MCF 10A (cell line): ENCODE measurements at regions not wholly inside any gene's neighbourhood (a gene's known extent, or its start where the extent isn't known, plus 50 kb on each side); places are given as distances from the start of the nearest gene placed in this dataset.

ENCODE experiments used
- BruUV-seq: library from RNA; stranded (reverse); fragments of 400-500 nt; replicated peaks from 2 replicates; lab custom pipeline; 2021; lab: Mats Ljungman, UMichigan
- CTCF ChIA-PET: fragments of 300-600 bp; sonication (Branson Sonifier 250); formaldehyde crosslinking; extraction: SDS; loops from one replicate; lab custom pipeline; 2021; ENCODE audit warnings: antibody characterized with exemption, inconsistent platforms; lab: Yijun Ruan, JAX
- POLR2A ChIA-PET: fragments of 300-600, 350-650 bp; sonication (Branson Sonifier 250); formaldehyde crosslinking; extraction: SDS; loops from one replicate; lab custom pipeline; 2020; ENCODE audit warnings: antibody characterized with exemption, inconsistent platforms; lab: Yijun Ruan, JAX
- DNase-seq: peaks from one replicate; pipeline ENCODE4 v3.0.0-alpha.2; 2018; ENCODE audit not compliant: unreplicated experiment
- H3K27ac Mint-ChIP-seq: one replicate; pipeline ENCODE4 v1.8.0; 2022; ENCODE audit warnings: mild to moderate bottlenecking, low read depth, mixed read lengths; ENCODE audit not compliant: unreplicated experiment
- H3K27me3 Mint-ChIP-seq: one replicate; pipeline ENCODE4 v1.8.0; 2022; ENCODE audit warnings: mixed read lengths; ENCODE audit not compliant: insufficient read depth, unreplicated experiment
- H3K36me3 Mint-ChIP-seq: one replicate; pipeline ENCODE4 v1.8.0; 2022; ENCODE audit warnings: mild to moderate bottlenecking, moderate library complexity, mixed read lengths; ENCODE audit not compliant: insufficient read depth, unreplicated experiment
- H3K4me1 Mint-ChIP-seq: one replicate; pipeline ENCODE4 v1.8.0; 2022; ENCODE audit warnings: mixed read lengths; ENCODE audit not compliant: insufficient read depth, unreplicated experiment
- H3K4me3 Mint-ChIP-seq: one replicate; pipeline ENCODE4 v1.8.0; 2022; ENCODE audit warnings: mild to moderate bottlenecking, moderate library complexity, mixed read lengths; ENCODE audit not compliant: unreplicated experiment
- H3K9me3 Mint-ChIP-seq: one replicate; pipeline ENCODE4 v1.8.0; 2022; ENCODE audit warnings: mixed read lengths; ENCODE audit not compliant: unreplicated experiment
- intact Hi-C: fragments of 100-400 bp; cut with micrococcal nuclease; formaldehyde crosslinking; loops from 2 replicates; pipeline ENCODE4 v1.14.1; 2022
- TF ChIP-seq, protein P1 (sequence below): fragments of 200-600 bp; IDR thresholded peaks from one replicate; pipeline ENCODE4 v1.8.0; 2022; ENCODE audit warnings: antibody characterized with exemption, mild to moderate bottlenecking; ENCODE audit not compliant: unreplicated experiment

- no TSS peak for BruUV-seq
- DNase-seq, result no peak
- H3K9me3 Mint-ChIP-seq, result no peaks in the 10 kb centered on the region
- ChIA-PET POLR2A (no interaction called here), CTCF (no interaction called here)
- TF ChIP-seq, protein P1, sequence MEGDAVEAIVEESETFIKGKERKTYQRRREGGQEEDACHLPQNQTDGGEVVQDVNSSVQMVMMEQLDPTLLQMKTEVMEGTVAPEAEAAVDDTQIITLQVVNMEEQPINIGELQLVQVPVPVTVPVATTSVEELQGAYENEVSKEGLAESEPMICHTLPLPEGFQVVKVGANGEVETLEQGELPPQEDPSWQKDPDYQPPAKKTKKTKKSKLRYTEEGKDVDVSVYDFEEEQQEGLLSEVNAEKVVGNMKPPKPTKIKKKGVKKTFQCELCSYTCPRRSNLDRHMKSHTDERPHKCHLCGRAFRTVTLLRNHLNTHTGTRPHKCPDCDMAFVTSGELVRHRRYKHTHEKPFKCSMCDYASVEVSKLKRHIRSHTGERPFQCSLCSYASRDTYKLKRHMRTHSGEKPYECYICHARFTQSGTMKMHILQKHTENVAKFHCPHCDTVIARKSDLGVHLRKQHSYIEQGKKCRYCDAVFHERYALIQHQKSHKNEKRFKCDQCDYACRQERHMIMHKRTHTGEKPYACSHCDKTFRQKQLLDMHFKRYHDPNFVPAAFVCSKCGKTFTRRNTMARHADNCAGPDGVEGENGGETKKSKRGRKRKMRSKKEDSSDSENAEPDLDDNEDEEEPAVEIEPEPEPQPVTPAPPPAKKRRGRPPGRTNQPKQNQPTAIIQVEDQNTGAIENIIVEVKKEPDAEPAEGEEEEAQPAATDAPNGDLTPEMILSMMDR, result no peak
- no peak overlapping the region for H3K4me3 Mint-ChIP-seq
- H3K4me1 Mint-ChIP-seq, result no peaks in the 10 kb centered on the region
- intact Hi-C loops, result no loop called here
- H3K27me3 Mint-ChIP-seq, result no peaks in the 10 kb centered on the region
- H3K36me3 Mint-ChIP-seq, result no peaks in the 10 kb centered on the region
- no peak overlapping the region for H3K27ac Mint-ChIP-seq
Measured at GRCh38 chr14:88929656-88930436, 105.4 kb downstream of the TTC8 start.

- BruUV-seq, result no TSS peak
- POLR2A ChIA-PET, result no interaction called here
- H3K4me3 Mint-ChIP-seq, result no peak overlapping the region
- no peaks in the 10 kb centered on the region for H3K9me3 Mint-ChIP-seq
- no peak for DNase-seq
- H3K4me1 Mint-ChIP-seq, result no peaks in the 10 kb centered on the region
- H3K27me3 Mint-ChIP-seq, result no peaks in the 10 kb centered on the region
- intact Hi-C loops, result no loop called here
- TF ChIP-seq, protein P1, result no peak
- CTCF ChIA-PET, result no interaction called here
- no peak overlapping the region for H3K27ac Mint-ChIP-seq
- no peaks in the 10 kb centered on the region for H3K36me3 Mint-ChIP-seq
Measured at GRCh38 chr14:88931321-88932110, 107.1 kb downstream of the TTC8 start.

DNA sequence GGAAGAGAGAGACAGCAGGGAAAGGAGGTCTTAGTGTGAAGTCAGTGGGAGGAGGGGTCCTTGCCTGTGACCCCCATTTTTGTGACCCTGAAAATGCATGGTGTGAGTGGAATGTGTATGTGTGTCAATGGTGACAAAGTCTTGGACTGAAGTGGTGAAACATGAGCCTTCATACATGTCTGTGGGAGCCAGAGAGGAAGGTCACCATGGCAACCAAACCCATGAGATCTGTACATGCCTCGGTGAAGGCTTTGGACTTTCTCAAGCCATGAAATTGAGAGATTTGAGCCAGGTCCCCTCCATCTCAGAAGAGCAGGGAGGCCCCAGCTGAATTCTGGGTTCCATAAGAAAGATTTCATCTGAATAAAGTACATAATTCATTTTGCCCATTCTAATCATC lies 108.7 kb downstream of the TTC8 start:
- no peaks in the 10 kb centered on the region for H3K9me3 Mint-ChIP-seq
- no peaks in the 10 kb centered on the region for H3K36me3 Mint-ChIP-seq
- ChIA-PET CTCF (interaction anchor here (1.2 kb wide), 1 partner anchor 12 kb away, joined by 3 read pairs; no protein-coding TSS in a partner anchor), POLR2A (no interaction called here)
- H3K4me1 Mint-ChIP-seq, result no peaks in the 10 kb centered on the region
- no peak for DNase-seq
- no peak overlapping the region for H3K4me3 Mint-ChIP-seq
- TF ChIP-seq, protein P1, result no peak
- no peaks in the 10 kb centered on the region for H3K27me3 Mint-ChIP-seq
- BruUV-seq, result no TSS peak
- H3K27ac Mint-ChIP-seq, result no peak overlapping the region
- intact Hi-C loops, result no loop called here

DNA sequence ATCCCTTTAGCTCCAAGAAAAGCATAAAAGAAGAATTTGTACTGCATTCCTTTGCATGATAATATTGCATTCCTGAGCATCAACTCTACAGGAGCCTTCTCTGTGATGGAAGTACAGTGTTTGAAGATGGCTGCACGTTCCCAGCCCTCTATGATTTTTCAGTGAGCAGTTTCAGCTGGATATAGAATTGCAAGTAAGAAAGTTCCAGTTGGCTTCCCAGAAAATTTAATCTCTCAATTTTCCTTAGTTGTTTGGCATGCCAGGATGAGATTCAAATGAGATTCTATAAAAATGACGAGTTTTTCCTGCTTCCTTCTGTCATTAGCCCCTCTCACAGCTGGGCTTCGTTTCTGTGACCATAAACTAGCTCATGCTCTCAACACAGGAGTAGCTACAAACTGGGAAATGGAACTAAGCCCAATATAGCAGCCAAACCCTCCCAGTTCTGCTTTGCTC lies 109.9 kb downstream of the TTC8 start:
- H3K4me1 Mint-ChIP-seq, result no peaks in the 10 kb centered on the region
- TF ChIP-seq, protein P1, result no peak
- ChIA-PET CTCF (interaction anchor here (0.5 to 0.7 kb wide), 2 partner anchors 29 to 409 kb away, joined by 3 read pairs; no protein-coding TSS in a partner anchor), POLR2A (interaction anchor here (0.6 kb wide), 1 partner anchor 409 kb away, joined by 6 read pairs; no protein-coding TSS in a partner anchor)
- intact Hi-C loops, result no loop called here
- no peak overlapping the region for H3K27ac Mint-ChIP-seq
- H3K36me3 Mint-ChIP-seq, result no peaks in the 10 kb centered on the region
- H3K9me3 Mint-ChIP-seq, result no peaks in the 10 kb centered on the region
- no TSS peak for BruUV-seq
- no peak for DNase-seq
- H3K4me3 Mint-ChIP-seq, result no peak overlapping the region
- H3K27me3 Mint-ChIP-seq, result no peaks in the 10 kb centered on the region
